Panc1 (cell line): ENCODE measurements at regions not wholly inside any gene's neighbourhood (a gene's known extent, or its start where the extent isn't known, plus 50 kb on each side); places are given as distances from the start of the nearest gene placed in this dataset.

Experiments used
- POLR2AphosphoS5 ChIP-seq: IDR thresholded peaks from 2 replicates; pipeline ENCODE4 v1.6.1; 2012; ENCODE audit warnings: mild to moderate bottlenecking, low read depth, low read length, moderate library complexity
- SIN3A ChIP-seq: IDR thresholded peaks from 2 replicates; pipeline ENCODE4 v1.6.1; 2012; ENCODE audit warnings: low read depth, mild to moderate bottlenecking, low read length, moderate library complexity, borderline replicate concordance; ENCODE audit not compliant: insufficient read depth
- TF ChIP-seq, protein P1 (sequence below): fragments of 450-650 bp; IDR thresholded peaks from 2 replicates; pipeline ENCODE4 v1.5.1; 2017; ENCODE audit warnings: mild to moderate bottlenecking
- TF ChIP-seq, protein P2 (sequence below), 2 experiments: IDR thresholded peaks; 2 replicates each; pipeline ENCODE4 v1.6.1; 2011 to 2012; ENCODE audit warnings: low read depth in 2 of 2, control low read depth in 1 of 2, low read length in 1 of 2, mild to moderate bottlenecking in 1 of 2, moderate library complexity in 1 of 2; ENCODE audit not compliant: insufficient read depth in 1 of 2

DNA sequence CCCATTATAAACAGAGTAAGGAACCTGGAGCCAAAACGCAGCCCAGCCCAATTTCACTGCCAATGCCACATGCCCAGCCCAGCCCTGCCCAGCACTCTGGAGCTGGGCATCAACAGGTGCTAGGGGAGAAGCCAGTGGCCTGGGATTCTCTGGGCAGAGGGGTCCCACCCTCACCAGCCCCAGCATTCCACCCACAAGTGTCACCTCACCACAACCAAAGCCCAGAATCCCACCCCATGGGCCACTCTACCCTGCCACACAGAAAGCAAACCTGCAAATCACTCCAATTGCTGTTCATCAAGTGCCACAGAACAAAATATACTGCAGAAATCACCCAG lies 102.5 kb upstream of the CDH5 start:
- TF ChIP-seq, protein P1, sequence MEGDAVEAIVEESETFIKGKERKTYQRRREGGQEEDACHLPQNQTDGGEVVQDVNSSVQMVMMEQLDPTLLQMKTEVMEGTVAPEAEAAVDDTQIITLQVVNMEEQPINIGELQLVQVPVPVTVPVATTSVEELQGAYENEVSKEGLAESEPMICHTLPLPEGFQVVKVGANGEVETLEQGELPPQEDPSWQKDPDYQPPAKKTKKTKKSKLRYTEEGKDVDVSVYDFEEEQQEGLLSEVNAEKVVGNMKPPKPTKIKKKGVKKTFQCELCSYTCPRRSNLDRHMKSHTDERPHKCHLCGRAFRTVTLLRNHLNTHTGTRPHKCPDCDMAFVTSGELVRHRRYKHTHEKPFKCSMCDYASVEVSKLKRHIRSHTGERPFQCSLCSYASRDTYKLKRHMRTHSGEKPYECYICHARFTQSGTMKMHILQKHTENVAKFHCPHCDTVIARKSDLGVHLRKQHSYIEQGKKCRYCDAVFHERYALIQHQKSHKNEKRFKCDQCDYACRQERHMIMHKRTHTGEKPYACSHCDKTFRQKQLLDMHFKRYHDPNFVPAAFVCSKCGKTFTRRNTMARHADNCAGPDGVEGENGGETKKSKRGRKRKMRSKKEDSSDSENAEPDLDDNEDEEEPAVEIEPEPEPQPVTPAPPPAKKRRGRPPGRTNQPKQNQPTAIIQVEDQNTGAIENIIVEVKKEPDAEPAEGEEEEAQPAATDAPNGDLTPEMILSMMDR = no peak
- TF ChIP-seq, protein P2, sequence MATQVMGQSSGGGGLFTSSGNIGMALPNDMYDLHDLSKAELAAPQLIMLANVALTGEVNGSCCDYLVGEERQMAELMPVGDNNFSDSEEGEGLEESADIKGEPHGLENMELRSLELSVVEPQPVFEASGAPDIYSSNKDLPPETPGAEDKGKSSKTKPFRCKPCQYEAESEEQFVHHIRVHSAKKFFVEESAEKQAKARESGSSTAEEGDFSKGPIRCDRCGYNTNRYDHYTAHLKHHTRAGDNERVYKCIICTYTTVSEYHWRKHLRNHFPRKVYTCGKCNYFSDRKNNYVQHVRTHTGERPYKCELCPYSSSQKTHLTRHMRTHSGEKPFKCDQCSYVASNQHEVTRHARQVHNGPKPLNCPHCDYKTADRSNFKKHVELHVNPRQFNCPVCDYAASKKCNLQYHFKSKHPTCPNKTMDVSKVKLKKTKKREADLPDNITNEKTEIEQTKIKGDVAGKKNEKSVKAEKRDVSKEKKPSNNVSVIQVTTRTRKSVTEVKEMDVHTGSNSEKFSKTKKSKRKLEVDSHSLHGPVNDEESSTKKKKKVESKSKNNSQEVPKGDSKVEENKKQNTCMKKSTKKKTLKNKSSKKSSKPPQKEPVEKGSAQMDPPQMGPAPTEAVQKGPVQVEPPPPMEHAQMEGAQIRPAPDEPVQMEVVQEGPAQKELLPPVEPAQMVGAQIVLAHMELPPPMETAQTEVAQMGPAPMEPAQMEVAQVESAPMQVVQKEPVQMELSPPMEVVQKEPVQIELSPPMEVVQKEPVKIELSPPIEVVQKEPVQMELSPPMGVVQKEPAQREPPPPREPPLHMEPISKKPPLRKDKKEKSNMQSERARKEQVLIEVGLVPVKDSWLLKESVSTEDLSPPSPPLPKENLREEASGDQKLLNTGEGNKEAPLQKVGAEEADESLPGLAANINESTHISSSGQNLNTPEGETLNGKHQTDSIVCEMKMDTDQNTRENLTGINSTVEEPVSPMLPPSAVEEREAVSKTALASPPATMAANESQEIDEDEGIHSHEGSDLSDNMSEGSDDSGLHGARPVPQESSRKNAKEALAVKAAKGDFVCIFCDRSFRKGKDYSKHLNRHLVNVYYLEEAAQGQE (IDR thresholded peaks at IDR 0.05; ENCODE audit: insufficient read depth in 1 of 2, low read depth in 2 of 2, low read length in 1 of 2) = no peak
- TF ChIP-seq SIN3A (no peak), POLR2AphosphoS5 (no peak)
